GM20000 (cell line): ENCODE measurements at regions not wholly inside any gene's neighbourhood (a gene's known extent, or its start where the extent isn't known, plus 50 kb on each side); places are given as distances from the start of the nearest gene placed in this dataset.

Experiments
- DNase-seq: peaks from one replicate; pipeline ENCODE4 v3.0.0; 2012; ENCODE audit warnings: low spot score
- CTCF ChIP-seq: IDR thresholded peaks from 2 replicates; pipeline ENCODE4 v1.5.1; 2012; ENCODE audit warnings: mild to moderate bottlenecking, control low read depth; ENCODE audit errors: extremely low read depth, missing control alignments

- no peak for TF ChIP-seq CTCF
- no peak for DNase-seq
Observed at GRCh38 chr7:70915067-70915466, 216.9 kb upstream of the GALNT17 start.

- TF ChIP-seq CTCF, result no peak
- DNase-seq, result no peak
Observed at GRCh38 chr7:70919481-70920073, 212.4 kb upstream of the GALNT17 start.

- no peak for TF ChIP-seq CTCF
- DNase-seq, result no peak
Observed at GRCh38 chr7:70920876-70921275, 211.1 kb upstream of the GALNT17 start.

- TF ChIP-seq CTCF, result no peak
- DNase-seq, result no peak
Observed at GRCh38 chr7:70923181-70923845, 208.6 kb upstream of the GALNT17 start.

- TF ChIP-seq CTCF, result no peak
- no peak for DNase-seq
Observed at GRCh38 chr7:70925411-70926115, 206.4 kb upstream of the GALNT17 start.

- TF ChIP-seq CTCF, result no peak
- DNase-seq, result no peak
Observed at GRCh38 chr7:70926666-70927065, 205.3 kb upstream of the GALNT17 start.

- no peak for TF ChIP-seq CTCF
- DNase-seq, result no peak
Observed at GRCh38 chr7:70935311-70935710, 196.6 kb upstream of the GALNT17 start.
